NAMALWA (cell line): ENCODE measurements at regions not wholly inside any gene's neighbourhood (a gene's known extent, or its start where the extent isn't known, plus 50 kb on each side); places are given as distances from the start of the nearest gene placed in this dataset.
"Not testable (repeated sequence)": the region's sequence is repeated elsewhere in the genome, so short reads cannot be mapped to it uniquely, and the experiment has no call there.

Source experiments
- DNase-seq: peaks from one replicate; pipeline ENCODE4 v3.0.0-alpha.2; 2015; ENCODE audit warnings: low spot score

- no peak for DNase-seq
Observed at GRCh38 chr15:36075333-36075732, 504.1 kb upstream of the CDIN1 start.

- DNase-seq: no peak
Observed at GRCh38 chr15:36079021-36079420, 500.4 kb upstream of the CDIN1 start.

GRCh38 chr15:36080759-36081158 lies 498.7 kb upstream of the CDIN1 start:
- DNase-seq: no peak

- no peak for DNase-seq
Observed at GRCh38 chr15:36090286-36090946, 489.0 kb upstream of the CDIN1 start.

GRCh38 chr15:36106640-36107335 lies 472.6 kb upstream of the CDIN1 start:
- DNase-seq: no peak

GRCh38 chr15:36108541-36108940 lies 470.9 kb upstream of the CDIN1 start:
- no peak for DNase-seq

GRCh38 chr15:36109943-36110658 lies 469.3 kb upstream of the CDIN1 start:
- DNase-seq: no peak

- DNase-seq: no peak
Observed at GRCh38 chr15:36110659-36110993, 468.8 kb upstream of the CDIN1 start.

- DNase-seq: no peak
Observed at GRCh38 chr15:36117296-36117787, 462.1 kb upstream of the CDIN1 start.

- no peak for DNase-seq
Observed at GRCh38 chr15:36126194-36126593, 453.2 kb upstream of the CDIN1 start.

- DNase-seq: no peak
Observed at GRCh38 chr15:36130641-36131310, 448.6 kb upstream of the CDIN1 start.

GRCh38 chr15:36133742-36134141 lies 445.7 kb upstream of the CDIN1 start:
- DNase-seq: no peak

GRCh38 chr15:36136049-36136448 lies 443.4 kb upstream of the CDIN1 start:
- DNase-seq: no peak

- no peak for DNase-seq
Observed at GRCh38 chr15:36152936-36153335, 426.5 kb upstream of the CDIN1 start.

GRCh38 chr15:36156879-36157427 lies 422.5 kb upstream of the CDIN1 start:
- DNase-seq: no peak

GRCh38 chr15:36160351-36160750 lies 419.1 kb upstream of the CDIN1 start:
- peak; percentile 3 for DNase-seq

GRCh38 chr15:36161108-36161507 lies 418.3 kb upstream of the CDIN1 start:
- no peak for DNase-seq

GRCh38 chr15:36161771-36162212 lies 417.6 kb upstream of the CDIN1 start:
- no peak for DNase-seq

- not testable (repeated sequence) for DNase-seq
Observed at GRCh38 chr15:36163983-36164382, 415.4 kb upstream of the CDIN1 start.

GRCh38 chr15:36172955-36173354 lies 406.5 kb upstream of the CDIN1 start:
- DNase-seq: no peak

- DNase-seq: no peak
Observed at GRCh38 chr15:36175186-36175740, 404.2 kb upstream of the CDIN1 start.

GRCh38 chr15:36175741-36176291 lies 403.6 kb upstream of the CDIN1 start:
- DNase-seq: no peak
